Skeletal muscle satellite cell (primary cell): ENCODE measurements at regions not wholly inside any gene's neighbourhood (a gene's known extent, or its start where the extent isn't known, plus 50 kb on each side); places are given as distances from the start of the nearest gene placed in this dataset.

Experiments used
- H3K27me3 ChIP-seq: 2 replicates; pipeline ENCODE4 v1.7.0; 2013; ENCODE audit warnings: low read length; ENCODE audit not compliant: control insufficient read depth, insufficient read depth
- H3K36me3 ChIP-seq: 2 replicates; pipeline ENCODE4 v1.7.0; 2013; ENCODE audit warnings: mild to moderate bottlenecking, control low read depth, low read length; ENCODE audit not compliant: insufficient read depth
- H3K4me1 ChIP-seq: 2 replicates; pipeline ENCODE4 v1.7.0; 2013; ENCODE audit warnings: low read length; ENCODE audit not compliant: control insufficient read depth, insufficient read depth
- H3K4me2 ChIP-seq: 2 replicates; pipeline ENCODE4 v1.7.0; 2013; ENCODE audit warnings: mild to moderate bottlenecking, low read length
- H3K4me3 ChIP-seq: 2 replicates; pipeline ENCODE4 v1.7.0; 2013; ENCODE audit warnings: low read length
- H3K9ac ChIP-seq: 2 replicates; pipeline ENCODE4 v1.7.0; 2013; ENCODE audit warnings: mild to moderate bottlenecking, low read depth, low read length, moderate library complexity
- H3K9me3 ChIP-seq: replicated peaks from 2 replicates; pipeline ENCODE4 v1.7.0; 2013; ENCODE audit warnings: mild to moderate bottlenecking, control low read depth, low read length

DNA sequence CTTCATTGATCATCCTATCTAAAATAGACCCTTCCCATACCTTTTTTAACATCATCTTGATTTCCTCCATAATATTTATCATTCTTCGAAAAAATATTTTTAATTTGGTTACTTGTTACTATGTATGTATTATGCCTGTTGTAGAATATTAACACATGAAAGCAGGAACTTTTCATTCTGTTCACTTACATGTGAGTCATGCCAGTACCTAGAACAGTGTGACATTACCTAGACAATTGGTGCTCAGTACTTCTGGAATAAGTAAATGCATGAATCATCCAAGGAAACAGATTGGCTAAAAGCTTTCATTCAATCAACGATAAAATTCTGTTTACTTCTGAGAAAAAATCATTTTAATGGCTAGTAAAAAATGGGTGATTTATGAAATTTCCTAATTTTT lies 76.4 kb downstream of the CXXC4 start:
- no peaks in the 10 kb centered on the region for H3K4me1 ChIP-seq
- H3K27me3 ChIP-seq: no peaks in the 10 kb centered on the region
- H3K9ac ChIP-seq: no peak overlapping the region
- H3K4me2 ChIP-seq: no peak overlapping the region
- H3K4me3 ChIP-seq: no peak overlapping the region
- no peaks in the 10 kb centered on the region for H3K36me3 ChIP-seq
- no peaks in the 10 kb centered on the region for H3K9me3 ChIP-seq

DNA sequence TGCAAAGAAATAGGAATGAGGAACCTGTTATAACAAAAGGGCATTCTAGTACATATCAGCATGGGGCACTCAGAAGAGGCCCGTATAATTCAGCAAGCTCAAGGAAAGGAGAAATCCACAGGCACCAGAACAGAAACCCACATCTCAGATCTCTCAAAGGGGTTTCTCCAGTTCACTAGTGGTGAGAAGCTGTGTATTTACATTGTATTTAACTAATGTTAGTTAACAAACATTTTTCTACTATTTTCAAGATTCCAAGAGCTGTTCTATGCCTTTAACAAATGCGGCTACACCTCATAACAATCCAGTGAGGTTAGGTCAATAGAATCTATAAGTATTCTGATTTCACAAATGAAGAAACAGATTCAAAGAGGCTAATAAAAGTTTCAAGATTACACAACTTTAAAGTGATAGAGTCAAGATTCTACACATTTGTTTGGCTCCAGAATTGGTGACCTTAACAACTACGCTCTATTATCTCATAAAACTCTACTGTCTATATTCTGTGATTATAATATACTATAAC lies 77.3 kb downstream of the CXXC4 start:
- no peaks in the 10 kb centered on the region for H3K9me3 ChIP-seq
- H3K4me2 ChIP-seq: no peak overlapping the region
- H3K9ac ChIP-seq: no peak overlapping the region
- H3K36me3 ChIP-seq: no peaks in the 10 kb centered on the region
- no peaks in the 10 kb centered on the region for H3K27me3 ChIP-seq
- no peaks in the 10 kb centered on the region for H3K4me1 ChIP-seq
- no peak overlapping the region for H3K4me3 ChIP-seq

DNA sequence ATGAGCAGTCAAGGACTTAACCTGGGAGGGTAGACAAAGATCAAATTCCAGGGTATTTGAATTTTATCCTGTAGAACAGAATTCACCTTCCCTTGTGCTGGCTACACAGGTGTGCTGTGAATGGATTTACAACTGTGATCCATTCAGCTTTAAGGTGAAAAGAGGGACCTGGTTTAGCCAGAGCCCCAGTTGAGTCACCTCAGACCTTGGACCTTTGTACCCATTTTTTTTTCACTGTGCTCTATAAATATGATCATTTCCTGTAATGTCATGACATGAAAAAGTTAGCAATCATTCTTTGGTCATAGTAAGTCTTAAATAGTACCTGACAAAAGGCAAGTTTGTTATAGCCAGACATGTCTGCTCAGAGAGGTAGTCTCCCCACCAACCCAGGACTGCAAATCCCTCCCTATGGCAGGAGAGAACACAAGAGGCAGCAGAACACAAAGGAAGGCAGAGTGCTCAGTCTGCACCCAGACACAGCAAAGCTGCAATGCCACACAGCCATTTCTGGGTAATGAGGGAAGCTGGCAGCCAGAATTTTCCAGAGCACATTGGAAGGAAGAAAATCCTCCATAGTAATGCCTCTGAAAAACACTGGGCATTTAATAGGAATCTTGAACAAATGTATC lies 77.9 kb downstream of the CXXC4 start:
- Histone ChIP-seq H3K4me1 (no peaks in the 10 kb centered on the region), H3K27me3 (no peaks in the 10 kb centered on the region), H3K9ac (no peak overlapping the region), H3K9me3 (no peaks in the 10 kb centered on the region), H3K4me3 (no peak overlapping the region), H3K36me3 (no peaks in the 10 kb centered on the region), H3K4me2 (no peak overlapping the region)

DNA sequence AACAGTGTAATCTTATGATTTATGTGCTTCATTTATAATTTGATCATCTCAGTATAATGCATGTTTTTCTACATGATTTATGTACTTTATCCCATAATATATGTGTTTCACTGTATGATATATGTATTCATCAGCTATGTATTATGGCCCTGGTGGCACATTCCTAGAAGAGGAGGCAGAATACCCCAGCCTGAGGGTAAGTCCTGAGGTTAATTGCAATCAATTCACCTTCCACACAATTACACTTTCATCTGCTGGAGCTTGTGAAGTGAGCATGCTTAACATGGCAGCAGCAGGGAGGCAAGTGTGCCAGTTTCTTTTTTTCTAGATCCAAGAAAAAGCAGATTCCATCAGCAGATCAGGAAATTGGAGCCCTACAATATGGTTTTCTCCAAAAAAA lies 81.2 kb downstream of the CXXC4 start:
- Histone ChIP-seq H3K36me3 (no peaks in the 10 kb centered on the region), H3K4me2 (no peak overlapping the region), H3K9ac (no peak overlapping the region), H3K27me3 (no peaks in the 10 kb centered on the region), H3K4me1 (no peaks in the 10 kb centered on the region), H3K9me3 (no peaks in the 10 kb centered on the region), H3K4me3 (no peak overlapping the region)

DNA sequence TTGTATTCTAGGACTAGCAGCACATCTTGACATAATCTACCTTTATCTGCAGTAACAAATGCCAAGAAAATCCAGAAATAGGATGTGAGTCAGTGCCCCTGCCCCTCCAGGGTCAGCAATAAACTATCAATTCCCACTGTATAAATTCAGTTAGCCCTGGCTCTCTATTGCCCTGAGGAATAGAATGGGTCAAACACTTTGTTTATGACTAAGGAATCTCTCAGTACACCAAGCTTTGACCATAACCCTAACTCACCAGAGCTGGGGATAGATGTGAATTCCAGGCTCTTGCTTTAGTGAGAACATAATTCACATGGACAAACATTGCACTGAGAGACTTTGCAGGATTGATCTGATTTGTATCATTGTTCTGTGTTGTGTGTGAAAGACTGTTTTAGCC lies 82.3 kb downstream of the CXXC4 start:
- no peak overlapping the region for H3K9ac ChIP-seq
- H3K27me3 ChIP-seq: no peaks in the 10 kb centered on the region
- H3K4me1 ChIP-seq: no peaks in the 10 kb centered on the region
- no peaks in the 10 kb centered on the region for H3K9me3 ChIP-seq
- H3K36me3 ChIP-seq: no peaks in the 10 kb centered on the region
- no peak overlapping the region for H3K4me3 ChIP-seq
- no peak overlapping the region for H3K4me2 ChIP-seq

DNA sequence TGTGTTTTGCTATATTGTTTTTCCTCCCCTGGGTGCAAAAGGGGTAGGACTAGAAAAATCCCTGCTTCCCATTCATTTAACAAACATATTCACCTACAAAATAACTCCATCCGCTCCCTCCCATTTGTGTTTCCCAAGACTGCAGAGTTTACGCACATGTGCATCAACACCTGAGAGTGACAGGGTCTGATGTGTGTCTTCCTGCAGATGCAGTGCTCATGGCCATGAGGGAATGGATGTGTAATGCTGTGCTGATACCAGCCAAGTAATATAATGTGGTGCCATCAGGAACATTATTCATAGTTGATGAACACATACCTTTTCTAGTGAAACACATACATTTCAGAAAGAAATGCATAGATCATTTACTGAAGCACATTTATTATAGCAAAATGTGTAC lies 83.2 kb downstream of the CXXC4 start:
- no peaks in the 10 kb centered on the region for H3K27me3 ChIP-seq
- H3K9me3 ChIP-seq: no peaks in the 10 kb centered on the region
- no peak overlapping the region for H3K4me3 ChIP-seq
- no peaks in the 10 kb centered on the region for H3K4me1 ChIP-seq
- H3K36me3 ChIP-seq: no peaks in the 10 kb centered on the region
- H3K9ac ChIP-seq: no peak overlapping the region
- no peak overlapping the region for H3K4me2 ChIP-seq

DNA sequence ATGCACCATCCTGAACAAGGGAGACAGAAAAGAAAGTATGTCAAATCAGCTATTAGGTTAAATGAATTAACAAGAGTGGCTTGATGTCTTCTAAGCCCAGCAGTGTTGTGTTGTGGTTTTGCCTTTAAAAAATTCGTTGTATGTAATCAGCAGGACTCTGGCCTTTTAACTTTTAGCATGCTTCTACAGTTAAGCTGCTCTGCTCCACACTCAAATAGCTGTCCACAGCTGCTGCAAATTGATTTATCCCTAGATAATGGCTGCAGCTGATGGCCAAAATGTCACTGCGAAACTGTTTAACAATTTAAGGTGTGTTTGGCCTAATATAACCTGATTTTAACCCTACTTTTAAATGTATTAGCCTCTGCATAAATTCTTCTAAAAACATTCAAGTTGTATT lies 85.8 kb downstream of the CXXC4 start:
- no peak overlapping the region for H3K4me3 ChIP-seq
- H3K4me2 ChIP-seq: no peak overlapping the region

DNA sequence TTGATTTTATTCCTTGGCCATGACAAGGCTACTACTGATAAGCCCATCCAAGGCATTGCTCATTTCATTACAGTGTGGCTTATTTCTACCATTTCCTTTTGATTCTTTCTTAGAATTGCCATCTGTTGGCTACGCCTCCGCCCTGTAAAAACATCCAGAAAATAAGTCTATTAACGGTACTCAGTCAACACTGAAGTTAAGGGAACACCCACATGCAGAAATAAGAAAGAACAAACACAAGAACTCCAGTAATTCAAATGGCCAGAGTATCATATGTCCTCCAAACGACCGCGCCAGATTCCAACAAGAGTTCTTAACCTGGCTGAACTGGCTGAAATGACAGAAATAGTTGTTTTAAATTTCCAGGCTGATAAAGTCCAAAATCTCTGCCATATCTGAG lies 90.3 kb downstream of the CXXC4 start:
- Histone ChIP-seq H3K9ac (no peak overlapping the region), H3K4me3 (no peak overlapping the region), H3K4me2 (peak overlapping the region; percentile 37), H3K27me3 (no peaks in the 10 kb centered on the region), H3K36me3 (no peaks in the 10 kb centered on the region), H3K9me3 (no peaks in the 10 kb centered on the region), H3K4me1 (no peaks in the 10 kb centered on the region)

More for the DNA sequence above, 85.8 kb downstream of the CXXC4 start:
- no peak overlapping the region for H3K9ac ChIP-seq
- H3K4me1 ChIP-seq: no peaks in the 10 kb centered on the region
- H3K36me3 ChIP-seq: no peaks in the 10 kb centered on the region
- no peaks in the 10 kb centered on the region for H3K9me3 ChIP-seq
- H3K27me3 ChIP-seq: no peaks in the 10 kb centered on the region

DNA sequence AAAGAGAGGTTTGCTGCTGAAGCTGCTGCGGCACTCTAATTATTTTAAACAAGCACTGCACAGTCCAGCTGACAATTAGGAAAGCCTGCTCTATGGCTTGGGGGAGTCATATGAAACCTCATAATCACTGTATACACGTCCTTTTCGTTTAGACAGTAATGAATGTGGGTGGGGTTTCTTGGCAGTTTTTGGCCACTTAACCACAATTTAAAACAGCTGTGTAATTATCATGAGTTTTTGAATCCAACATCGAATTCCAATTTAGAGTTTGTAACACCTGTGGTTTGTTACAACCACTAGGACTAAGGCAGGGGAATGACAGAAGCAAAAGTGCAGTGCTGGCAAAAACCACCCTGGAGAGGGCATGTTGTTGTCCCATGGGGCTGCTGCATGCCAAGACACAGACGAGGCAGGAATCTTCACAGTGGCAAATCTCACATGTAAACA lies 99.5 kb downstream of the CXXC4 start:
- Histone ChIP-seq H3K9me3 (no peaks in the 10 kb centered on the region), H3K36me3 (no peaks in the 10 kb centered on the region), H3K4me2 (peak overlapping the region; percentile 71), H3K27me3 (no peaks in the 10 kb centered on the region), H3K4me1 (peaks cover 6% of the 10 kb centered on the region), H3K4me3 (no peak overlapping the region), H3K9ac (no peak overlapping the region)

DNA sequence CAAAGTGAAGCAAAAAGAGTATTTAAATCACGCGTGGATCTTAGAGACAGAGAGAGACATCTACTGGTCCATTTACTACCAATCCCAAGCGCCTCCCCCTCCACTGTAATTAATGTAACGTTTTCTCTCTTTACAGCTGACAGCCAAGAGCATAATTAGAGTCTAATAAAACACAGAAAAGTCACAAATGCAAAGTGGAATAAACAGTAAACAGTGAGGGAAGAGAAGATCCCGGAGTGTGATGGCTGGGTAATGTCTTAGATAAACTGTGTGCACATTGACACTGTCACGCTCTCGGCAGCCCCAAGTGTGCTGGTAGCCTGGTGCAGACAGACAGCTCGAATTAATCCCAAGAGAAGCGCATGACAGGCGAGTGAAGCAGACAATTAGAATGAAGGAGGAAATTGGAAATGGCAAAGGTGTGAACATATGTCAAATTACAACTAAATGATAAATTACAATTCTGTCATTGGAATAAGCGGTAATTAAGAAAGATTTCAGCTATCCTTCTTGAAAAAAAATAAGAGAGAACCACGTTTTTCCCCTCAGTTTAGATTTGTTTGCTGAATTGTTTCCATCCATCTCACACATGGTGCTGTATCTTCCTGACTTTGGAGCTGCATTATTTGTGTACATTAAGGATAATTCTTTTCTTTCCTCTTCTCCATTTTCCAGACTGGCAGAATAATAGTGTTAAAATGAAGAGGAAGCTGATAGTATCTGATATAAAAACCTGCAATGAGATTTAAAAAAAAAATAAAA lies 100.1 kb downstream of the CXXC4 start:
- peak overlapping the region; percentile 71 for H3K4me2 ChIP-seq
- no peaks in the 10 kb centered on the region for H3K27me3 ChIP-seq
- no peaks in the 10 kb centered on the region for H3K9me3 ChIP-seq
- H3K4me1 ChIP-seq: peaks cover 6% of the 10 kb centered on the region
- H3K36me3 ChIP-seq: no peaks in the 10 kb centered on the region
- H3K4me3 ChIP-seq: peak overlapping the region; percentile 40
- H3K9ac ChIP-seq: no peak overlapping the region

DNA sequence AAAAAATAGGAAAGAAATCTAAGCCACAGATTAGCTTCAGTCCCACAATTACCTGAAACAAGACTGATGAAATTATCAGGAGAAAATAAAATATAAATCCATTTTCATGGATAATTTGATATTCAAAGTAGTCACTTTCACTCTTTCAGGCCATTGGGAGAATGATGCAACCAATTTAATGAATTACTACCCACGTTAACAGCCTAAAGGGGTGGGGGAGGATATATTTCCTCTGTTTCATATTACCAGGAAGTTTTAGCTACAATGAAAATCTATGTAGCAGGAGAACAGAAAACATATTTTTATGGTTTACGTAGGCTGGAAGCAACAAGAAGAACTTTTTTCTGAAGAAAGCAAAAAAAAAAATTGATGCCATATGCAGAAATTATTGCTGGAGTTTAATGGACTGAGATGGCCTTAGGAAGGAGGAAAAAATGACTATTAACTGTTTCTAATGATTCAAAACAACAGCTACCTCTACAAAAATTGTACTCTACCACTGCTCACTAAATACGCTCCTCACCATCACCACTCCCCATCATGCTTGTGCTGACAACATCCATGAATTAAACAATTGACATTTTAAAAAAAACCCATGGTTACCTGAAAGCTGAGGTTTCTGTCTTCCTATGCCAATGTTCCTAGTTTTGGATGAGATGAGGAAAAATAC lies 100.9 kb downstream of the CXXC4 start:
- H3K36me3 ChIP-seq: no peaks in the 10 kb centered on the region
- peak overlapping the region; percentile 71 for H3K4me2 ChIP-seq
- H3K4me3 ChIP-seq: no peak overlapping the region
- H3K9me3 ChIP-seq: no peaks in the 10 kb centered on the region
- no peaks in the 10 kb centered on the region for H3K27me3 ChIP-seq
- peaks cover 6% of the 10 kb centered on the region for H3K4me1 ChIP-seq
- H3K9ac ChIP-seq: no peak overlapping the region
